ENCODE measurements at regions not wholly inside any gene's neighbourhood (a gene's known extent, or its start where the extent isn't known, plus 50 kb on each side); places are given as distances from the start of the nearest gene placed in this dataset.
"Not testable (repeated sequence)": the region's sequence is repeated elsewhere in the genome, so short reads cannot be mapped to it uniquely, and the experiment has no call there.

- no peak for DNase-seq (ENCODE audit: low spot score)
Measured at GRCh38 chr6:170096191-170096802, 194.6 kb downstream of the DLL1 start.

GRCh38 chr6:170095273-170095981 lies 195.5 kb downstream of the DLL1 start:
- DNase-seq (ENCODE audit: low spot score): no peak

- DNase-seq (ENCODE audit: low spot score): no peak
Measured at GRCh38 chr6:170094686-170095272, 196.1 kb downstream of the DLL1 start.

GRCh38 chr6:170093658-170094596 lies 197.0 kb downstream of the DLL1 start:
- no peak for DNase-seq (ENCODE audit: low spot score)

GRCh38 chr6:170093276-170093657 lies 197.6 kb downstream of the DLL1 start:
- DNase-seq (ENCODE audit: low spot score): no peak

- no peak for DNase-seq (ENCODE audit: low spot score)
Measured at GRCh38 chr6:170092826-170093225, 198.1 kb downstream of the DLL1 start.

GRCh38 chr6:170091639-170092579 lies 199.0 kb downstream of the DLL1 start:
- no peak for DNase-seq (ENCODE audit: low spot score)

- DNase-seq (ENCODE audit: low spot score): no peak
Measured at GRCh38 chr6:170091000-170091638, 199.8 kb downstream of the DLL1 start.

- DNase-seq (ENCODE audit: low spot score): no peak
Measured at GRCh38 chr6:170090561-170090960, 200.3 kb downstream of the DLL1 start.

GRCh38 chr6:170089963-170090362 lies 200.9 kb downstream of the DLL1 start:
- no peak for DNase-seq (ENCODE audit: low spot score)

GRCh38 chr6:170088582-170088955 lies 202.3 kb downstream of the DLL1 start:
- no peak for DNase-seq (ENCODE audit: low spot score)

GRCh38 chr6:170087941-170088581 lies 202.8 kb downstream of the DLL1 start:
- no peak for DNase-seq (ENCODE audit: low spot score)

GRCh38 chr6:170087421-170087780 lies 203.5 kb downstream of the DLL1 start:
- not testable (repeated sequence) for DNase-seq (ENCODE audit: low spot score)

- no peak for DNase-seq (ENCODE audit: low spot score)
Measured at GRCh38 chr6:170086639-170087420, 204.0 kb downstream of the DLL1 start.

GRCh38 chr6:170085475-170086401 lies 205.1 kb downstream of the DLL1 start:
- no peak for DNase-seq (ENCODE audit: low spot score)

- DNase-seq (ENCODE audit: low spot score): no peak
Measured at GRCh38 chr6:170084166-170084730, 206.6 kb downstream of the DLL1 start.

- no peak for DNase-seq (ENCODE audit: low spot score)
Measured at GRCh38 chr6:170083236-170084051, 207.4 kb downstream of the DLL1 start.

Data from hematopoietic multipotent progenitor cell treated with erythropoietin and hydrocortisone succinate and interleukin-3 and kit ligand, for 17 days (in vitro differentiated cells).